ENCODE measurements at regions not wholly inside any gene's neighbourhood (a gene's known extent, or its start where the extent isn't known, plus 50 kb on each side); places are given as distances from the start of the nearest gene placed in this dataset.
"Not testable (repeated sequence)": the region's sequence is repeated elsewhere in the genome, so short reads cannot be mapped to it uniquely, and the experiment has no call there.

- H3K9ac ChIP-seq (ENCODE audit: insufficient read length, low read depth), result no peak overlapping the region
- no peaks in the 10 kb centered on the region for H3K27me3 ChIP-seq (ENCODE audit: insufficient read depth, insufficient read length)
- H3K4me3 ChIP-seq (ENCODE audit: insufficient read length, low read depth), result no peak overlapping the region
- no peaks in the 10 kb centered on the region for H3K4me1 ChIP-seq (ENCODE audit: insufficient read depth, insufficient read length)
- DNase-seq (ENCODE audit: low read depth, low spot score), result no peak
- TF ChIP-seq SUZ12 (IDR thresholded peaks at IDR 0.05; ENCODE audit: extremely low read depth, insufficient read depth, insufficient read length), result no peak
- no peak for TF ChIP-seq YY1 (IDR thresholded peaks at IDR 0.05; ENCODE audit: insufficient read depth, insufficient read length)
- TF ChIP-seq ZNF274 (IDR thresholded peaks at IDR 0.05; ENCODE audit: low read depth, low read length), result no peak
- no peaks in the 10 kb centered on the region for H3K36me3 ChIP-seq (ENCODE audit: insufficient read depth, insufficient read length, low read length)
- no peaks in the 10 kb centered on the region for H3K9me3 ChIP-seq (ENCODE audit: insufficient read depth, low read length)
These were observed 1488.4 kb upstream of the TENM4 start for GRCh38 chr11:80929031-80929805.

- H3K9me3 ChIP-seq (ENCODE audit: insufficient read depth, low read length), result no peaks in the 10 kb centered on the region
- no peaks in the 10 kb centered on the region for H3K27me3 ChIP-seq (ENCODE audit: insufficient read depth, insufficient read length)
- H3K9ac ChIP-seq (ENCODE audit: insufficient read length, low read depth), result no peak overlapping the region
- DNase-seq (ENCODE audit: low read depth, low spot score), result no peak
- no peaks in the 10 kb centered on the region for H3K4me1 ChIP-seq (ENCODE audit: insufficient read depth, insufficient read length)
- no peaks in the 10 kb centered on the region for H3K36me3 ChIP-seq (ENCODE audit: insufficient read depth, insufficient read length, low read length)
- H3K4me3 ChIP-seq (ENCODE audit: insufficient read length, low read depth), result no peak overlapping the region
- TF ChIP-seq SUZ12 (IDR thresholded peaks at IDR 0.05; ENCODE audit: extremely low read depth, insufficient read depth, insufficient read length) (no peak), YY1 (IDR thresholded peaks at IDR 0.05; ENCODE audit: insufficient read depth, insufficient read length) (no peak), ZNF274 (IDR thresholded peaks at IDR 0.05; ENCODE audit: low read depth, low read length) (no peak)
These were observed 1484.5 kb upstream of the TENM4 start for GRCh38 chr11:80925321-80925720.

GRCh38 chr11:80921310-80921709 is 1480.5 kb upstream of the TENM4 start:
- H3K36me3 ChIP-seq (ENCODE audit: insufficient read depth, insufficient read length, low read length); DNase-seq (ENCODE audit: low read depth, low spot score); H3K4me1 ChIP-seq (ENCODE audit: insufficient read depth, insufficient read length); H3K9me3 ChIP-seq (ENCODE audit: insufficient read depth, low read length); H3K27me3 ChIP-seq (ENCODE audit: insufficient read depth, insufficient read length); H3K9ac ChIP-seq (ENCODE audit: insufficient read length, low read depth); H3K4me3 ChIP-seq (ENCODE audit: insufficient read length, low read depth): not testable (repeated sequence)

GRCh38 chr11:80916173-80916798 is 1475.5 kb upstream of the TENM4 start:
- H3K36me3 ChIP-seq (ENCODE audit: insufficient read depth, insufficient read length, low read length), result no peaks in the 10 kb centered on the region
- TF ChIP-seq YY1 (IDR thresholded peaks at IDR 0.05; ENCODE audit: insufficient read depth, insufficient read length), result no peak
- no peak for TF ChIP-seq ZNF274 (IDR thresholded peaks at IDR 0.05; ENCODE audit: low read depth, low read length)
- no peak for TF ChIP-seq SUZ12 (IDR thresholded peaks at IDR 0.05; ENCODE audit: extremely low read depth, insufficient read depth, insufficient read length)
- H3K9ac ChIP-seq (ENCODE audit: insufficient read length, low read depth), result no peak overlapping the region
- DNase-seq (ENCODE audit: low read depth, low spot score), result no peak
- no peaks in the 10 kb centered on the region for H3K4me1 ChIP-seq (ENCODE audit: insufficient read depth, insufficient read length)
- no peak overlapping the region for H3K4me3 ChIP-seq (ENCODE audit: insufficient read length, low read depth)
- no peaks in the 10 kb centered on the region for H3K27me3 ChIP-seq (ENCODE audit: insufficient read depth, insufficient read length)
- no peaks in the 10 kb centered on the region for H3K9me3 ChIP-seq (ENCODE audit: insufficient read depth, low read length)

- no peak for DNase-seq (ENCODE audit: low read depth, low spot score)
- Histone ChIP-seq H3K9me3 (ENCODE audit: insufficient read depth, low read length) (no peaks in the 10 kb centered on the region), H3K4me1 (ENCODE audit: insufficient read depth, insufficient read length) (no peaks in the 10 kb centered on the region), H3K27me3 (ENCODE audit: insufficient read depth, insufficient read length) (no peaks in the 10 kb centered on the region), H3K4me3 (ENCODE audit: insufficient read length, low read depth) (no peak overlapping the region), H3K36me3 (ENCODE audit: insufficient read depth, insufficient read length, low read length) (no peaks in the 10 kb centered on the region), H3K9ac (ENCODE audit: insufficient read length, low read depth) (no peak overlapping the region)
- no peak for TF ChIP-seq YY1 (IDR thresholded peaks at IDR 0.05; ENCODE audit: insufficient read depth, insufficient read length)
- TF ChIP-seq SUZ12 (IDR thresholded peaks at IDR 0.05; ENCODE audit: extremely low read depth, insufficient read depth, insufficient read length), result no peak
- no peak for TF ChIP-seq ZNF274 (IDR thresholded peaks at IDR 0.05; ENCODE audit: low read depth, low read length)
These were observed 1473.5 kb upstream of the TENM4 start for GRCh38 chr11:80914311-80914710.

GRCh38 chr11:80911666-80912065 is 1470.8 kb upstream of the TENM4 start:
- DNase-seq (ENCODE audit: low read depth, low spot score), result no peak
- no peak for TF ChIP-seq SUZ12 (IDR thresholded peaks at IDR 0.05; ENCODE audit: extremely low read depth, insufficient read depth, insufficient read length)
- TF ChIP-seq YY1 (IDR thresholded peaks at IDR 0.05; ENCODE audit: insufficient read depth, insufficient read length), result no peak
- no peak for TF ChIP-seq ZNF274 (IDR thresholded peaks at IDR 0.05; ENCODE audit: low read depth, low read length)
- Histone ChIP-seq H3K27me3 (ENCODE audit: insufficient read depth, insufficient read length) (no peaks in the 10 kb centered on the region), H3K9ac (ENCODE audit: insufficient read length, low read depth) (no peak overlapping the region), H3K9me3 (ENCODE audit: insufficient read depth, low read length) (no peaks in the 10 kb centered on the region), H3K4me1 (ENCODE audit: insufficient read depth, insufficient read length) (no peaks in the 10 kb centered on the region), H3K36me3 (ENCODE audit: insufficient read depth, insufficient read length, low read length) (no peaks in the 10 kb centered on the region), H3K4me3 (ENCODE audit: insufficient read length, low read depth) (no peak overlapping the region)

- no peaks in the 10 kb centered on the region for H3K9me3 ChIP-seq (ENCODE audit: insufficient read depth, low read length)
- no peaks in the 10 kb centered on the region for H3K27me3 ChIP-seq (ENCODE audit: insufficient read depth, insufficient read length)
- H3K9ac ChIP-seq (ENCODE audit: insufficient read length, low read depth), result no peak overlapping the region
- no peak for DNase-seq (ENCODE audit: low read depth, low spot score)
- H3K4me1 ChIP-seq (ENCODE audit: insufficient read depth, insufficient read length), result no peaks in the 10 kb centered on the region
- TF ChIP-seq SUZ12 (IDR thresholded peaks at IDR 0.05; ENCODE audit: extremely low read depth, insufficient read depth, insufficient read length) (no peak), YY1 (IDR thresholded peaks at IDR 0.05; ENCODE audit: insufficient read depth, insufficient read length) (no peak), ZNF274 (IDR thresholded peaks at IDR 0.05; ENCODE audit: low read depth, low read length) (no peak)
- no peaks in the 10 kb centered on the region for H3K36me3 ChIP-seq (ENCODE audit: insufficient read depth, insufficient read length, low read length)
- no peak overlapping the region for H3K4me3 ChIP-seq (ENCODE audit: insufficient read length, low read depth)
These were observed 1459.4 kb upstream of the TENM4 start for GRCh38 chr11:80900265-80900664.
